ENCODE measurements at regions not wholly inside any gene's neighbourhood (a gene's known extent, or its start where the extent isn't known, plus 50 kb on each side); places are given as distances from the start of the nearest gene placed in this dataset.

DNA sequence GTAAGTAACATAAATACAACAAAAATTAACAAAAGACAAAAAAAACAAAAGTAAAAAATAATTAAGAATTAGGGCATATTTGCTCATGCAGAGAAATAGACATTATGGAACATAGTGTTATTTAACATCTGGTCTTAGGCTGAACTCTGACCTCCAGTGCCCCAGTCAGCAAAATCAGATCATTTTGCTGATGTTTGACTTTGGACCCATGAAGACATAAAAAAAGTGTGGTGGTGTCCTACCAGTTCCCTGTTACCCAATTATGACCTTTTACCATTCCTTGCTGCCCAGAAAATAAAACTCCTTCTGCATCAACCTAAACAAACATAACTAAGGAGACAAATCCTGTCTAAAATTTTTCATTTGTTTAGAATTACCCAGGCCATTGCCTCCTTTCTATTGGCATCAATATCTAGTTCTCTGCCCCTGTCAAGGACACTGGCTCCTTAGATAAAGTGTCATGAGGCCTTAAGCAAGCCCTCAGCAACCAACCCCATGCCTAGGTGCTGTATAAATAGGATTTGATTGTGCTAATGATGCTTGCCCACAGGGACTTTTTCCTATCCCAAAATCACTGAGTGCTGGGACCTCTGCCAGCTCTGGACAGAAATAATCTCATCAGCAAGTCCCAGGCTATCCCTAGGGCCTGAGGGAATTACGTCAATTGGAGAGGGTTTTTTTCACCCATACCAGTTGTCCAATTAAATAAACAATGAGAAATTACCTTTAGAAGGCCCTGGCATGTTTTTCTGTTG is 334.5 kb upstream of the UMPS start:
- no peak overlapping the region for H3K27ac ChIP-seq

DNA sequence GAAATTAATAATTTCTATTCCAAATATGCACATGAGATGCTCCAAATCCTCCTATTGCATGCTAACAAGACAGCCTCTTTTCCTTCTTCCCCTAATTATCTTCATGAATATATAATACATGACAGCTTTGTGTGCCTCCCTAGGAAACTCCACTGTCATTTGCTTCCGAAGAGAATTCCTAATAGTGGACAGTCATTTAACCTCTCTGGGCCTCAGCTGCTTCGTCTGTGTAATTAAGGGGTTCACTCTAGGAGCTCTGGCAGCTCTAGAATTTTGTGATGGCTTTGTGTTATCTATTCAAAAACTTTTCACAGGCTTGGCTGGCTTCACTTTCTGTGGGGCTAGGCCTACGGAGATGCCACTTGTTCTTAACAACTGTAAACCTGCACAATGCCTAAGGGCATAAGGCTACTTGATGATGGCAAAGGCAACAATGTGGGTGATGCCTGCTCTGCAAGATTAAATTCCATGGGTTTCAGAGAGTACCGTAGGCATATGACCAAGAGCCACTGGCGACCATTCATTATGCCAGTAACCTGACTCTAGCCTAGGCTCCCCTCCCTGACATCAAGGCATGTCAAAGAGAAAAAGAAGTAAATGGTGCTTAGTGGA is 333.8 kb upstream of the UMPS start:
- no peaks in the 10 kb centered on the region for H3K36me3 ChIP-seq (ENCODE audit: control insufficient read depth, insufficient read depth, low read length)
- no peak overlapping the region for H3K27ac ChIP-seq
- TF ChIP-seq, protein P1, sequence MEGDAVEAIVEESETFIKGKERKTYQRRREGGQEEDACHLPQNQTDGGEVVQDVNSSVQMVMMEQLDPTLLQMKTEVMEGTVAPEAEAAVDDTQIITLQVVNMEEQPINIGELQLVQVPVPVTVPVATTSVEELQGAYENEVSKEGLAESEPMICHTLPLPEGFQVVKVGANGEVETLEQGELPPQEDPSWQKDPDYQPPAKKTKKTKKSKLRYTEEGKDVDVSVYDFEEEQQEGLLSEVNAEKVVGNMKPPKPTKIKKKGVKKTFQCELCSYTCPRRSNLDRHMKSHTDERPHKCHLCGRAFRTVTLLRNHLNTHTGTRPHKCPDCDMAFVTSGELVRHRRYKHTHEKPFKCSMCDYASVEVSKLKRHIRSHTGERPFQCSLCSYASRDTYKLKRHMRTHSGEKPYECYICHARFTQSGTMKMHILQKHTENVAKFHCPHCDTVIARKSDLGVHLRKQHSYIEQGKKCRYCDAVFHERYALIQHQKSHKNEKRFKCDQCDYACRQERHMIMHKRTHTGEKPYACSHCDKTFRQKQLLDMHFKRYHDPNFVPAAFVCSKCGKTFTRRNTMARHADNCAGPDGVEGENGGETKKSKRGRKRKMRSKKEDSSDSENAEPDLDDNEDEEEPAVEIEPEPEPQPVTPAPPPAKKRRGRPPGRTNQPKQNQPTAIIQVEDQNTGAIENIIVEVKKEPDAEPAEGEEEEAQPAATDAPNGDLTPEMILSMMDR (IDR thresholded peaks at IDR 0.05): no peak
- no peak overlapping the region for H3K9ac ChIP-seq
- H3K4me3 ChIP-seq (ENCODE audit: low read depth, low read length): no peak overlapping the region
- H3K9me3 ChIP-seq (ENCODE audit: control insufficient read depth, low read length): no peaks in the 10 kb centered on the region
- H3K27me3 ChIP-seq (ENCODE audit: control insufficient read depth, insufficient read depth, low read length): no peaks in the 10 kb centered on the region
- peaks cover 3% of the 10 kb centered on the region for H3K4me1 ChIP-seq
- no peaks in the 10 kb centered on the region for H3K79me2 ChIP-seq
- H2AFZ ChIP-seq: no peak overlapping the region
- no peak overlapping the region for H3K4me2 ChIP-seq (ENCODE audit: low read length)

More for the DNA sequence above, 334.5 kb upstream of the UMPS start:
- no peaks in the 10 kb centered on the region for H3K36me3 ChIP-seq (ENCODE audit: control insufficient read depth, insufficient read depth, low read length)
- H3K9me3 ChIP-seq (ENCODE audit: control insufficient read depth, low read length): no peaks in the 10 kb centered on the region
- no peak overlapping the region for H3K4me3 ChIP-seq (ENCODE audit: low read depth, low read length)
- TF ChIP-seq, protein P1 (IDR thresholded peaks at IDR 0.05): no peak
- no peaks in the 10 kb centered on the region for H3K27me3 ChIP-seq (ENCODE audit: control insufficient read depth, insufficient read depth, low read length)
- H3K9ac ChIP-seq: no peak overlapping the region
- H3K4me1 ChIP-seq: peaks cover 3% of the 10 kb centered on the region
- H2AFZ ChIP-seq: no peak overlapping the region
- H3K79me2 ChIP-seq: no peaks in the 10 kb centered on the region
- H3K4me2 ChIP-seq (ENCODE audit: low read length): no peak overlapping the region

DNA sequence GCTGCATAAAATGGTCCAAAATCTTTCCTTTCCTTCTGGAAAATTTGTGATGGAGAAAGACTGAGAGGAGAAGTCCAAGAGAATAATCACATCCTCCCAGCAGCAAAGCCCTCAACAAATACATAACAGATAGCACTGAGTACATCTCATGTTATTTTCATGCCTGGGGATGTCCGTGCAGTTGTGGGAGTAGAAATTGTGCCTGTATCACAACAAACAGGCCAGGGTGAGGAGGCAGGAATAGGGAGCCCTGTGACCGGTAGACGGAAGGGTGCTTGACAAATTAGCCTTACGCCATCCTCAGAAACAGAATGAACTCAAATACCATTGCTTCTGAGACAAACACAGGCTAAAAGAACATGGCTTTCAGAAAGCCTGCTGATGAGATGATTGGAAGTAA is 333.2 kb upstream of the UMPS start:
- Histone ChIP-seq H3K9me3 (ENCODE audit: control insufficient read depth, low read length) (no peaks in the 10 kb centered on the region), H2AFZ (no peak overlapping the region), H3K9ac (no peak overlapping the region), H3K4me2 (ENCODE audit: low read length) (no peak overlapping the region), H3K36me3 (ENCODE audit: control insufficient read depth, insufficient read depth, low read length) (no peaks in the 10 kb centered on the region), H3K27ac (no peak overlapping the region), H3K79me2 (no peaks in the 10 kb centered on the region), H3K4me3 (ENCODE audit: low read depth, low read length) (no peak overlapping the region), H3K27me3 (ENCODE audit: control insufficient read depth, insufficient read depth, low read length) (no peaks in the 10 kb centered on the region), H3K4me1 (peaks cover 3% of the 10 kb centered on the region)
- TF ChIP-seq, protein P1 (IDR thresholded peaks at IDR 0.05): no peak

DNA sequence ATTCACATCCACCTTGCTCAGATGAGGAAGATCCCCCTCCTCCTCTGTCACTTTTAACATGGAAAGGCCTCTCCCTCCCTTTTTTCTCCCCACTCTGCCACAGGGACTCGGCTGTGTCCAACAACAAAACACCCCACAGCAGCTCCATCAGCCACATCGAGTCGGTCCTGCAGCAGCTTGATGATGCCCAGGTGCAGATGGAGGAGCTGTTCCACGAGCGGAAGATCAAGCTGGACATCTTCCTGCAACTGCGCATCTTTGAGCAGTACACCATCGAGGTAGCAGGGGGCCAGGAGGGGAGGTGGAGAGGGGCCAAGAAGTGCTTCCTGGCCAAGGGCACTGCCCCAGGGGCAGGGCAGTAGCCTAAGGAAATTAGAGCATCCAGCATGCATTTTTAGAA is 331.7 kb upstream of the UMPS start:
- no peak overlapping the region for H3K9ac ChIP-seq
- no peak overlapping the region for H2AFZ ChIP-seq
- H3K27ac ChIP-seq: no peak overlapping the region
- no peaks in the 10 kb centered on the region for H3K79me2 ChIP-seq
- no peaks in the 10 kb centered on the region for H3K9me3 ChIP-seq (ENCODE audit: control insufficient read depth, low read length)
- H3K36me3 ChIP-seq (ENCODE audit: control insufficient read depth, insufficient read depth, low read length): no peaks in the 10 kb centered on the region
- no peak overlapping the region for H3K4me3 ChIP-seq (ENCODE audit: low read depth, low read length)
- no peaks in the 10 kb centered on the region for H3K27me3 ChIP-seq (ENCODE audit: control insufficient read depth, insufficient read depth, low read length)
- no peak overlapping the region for H3K4me2 ChIP-seq (ENCODE audit: low read length)
- TF ChIP-seq, protein P1 (IDR thresholded peaks at IDR 0.05): no peak
- peaks cover 3% of the 10 kb centered on the region for H3K4me1 ChIP-seq

Data from parathyroid adenoma (tissue), 2 donors.